NCI-H82 treated with DMSO at 0.1 percent for 48 hours (cell line): ENCODE measurements at regions not wholly inside any gene's neighbourhood (a gene's known extent, or its start where the extent isn't known, plus 50 kb on each side); places are given as distances from the start of the nearest gene placed in this dataset.

Experiments
- DNase-seq: peaks from one replicate; lab custom pipeline; 2025; ENCODE audit not compliant: unreplicated experiment; lab: John Stamatoyannopoulos, UW

- no peak for DNase-seq
Measured at GRCh38 chr12:114975640-114976310, 291.8 kb upstream of the TBX3 start.

- no peak for DNase-seq
Measured at GRCh38 chr12:114974826-114975639, 291.1 kb upstream of the TBX3 start.

- no peak for DNase-seq
Measured at GRCh38 chr12:114974333-114974732, 290.4 kb upstream of the TBX3 start.

- no peak for DNase-seq
Measured at GRCh38 chr12:114968727-114969126, 284.8 kb upstream of the TBX3 start.

- no peak for DNase-seq
Measured at GRCh38 chr12:114967151-114967550, 283.2 kb upstream of the TBX3 start.

GRCh38 chr12:114964841-114965240 is 280.9 kb upstream of the TBX3 start:
- DNase-seq: no peak

- DNase-seq: no peak
Measured at GRCh38 chr12:114963846-114964245, 279.9 kb upstream of the TBX3 start.

GRCh38 chr12:114961491-114961890 is 277.5 kb upstream of the TBX3 start:
- no peak for DNase-seq

GRCh38 chr12:114958538-114958937 is 274.6 kb upstream of the TBX3 start:
- DNase-seq: no peak

GRCh38 chr12:114957225-114957624 is 273.2 kb upstream of the TBX3 start:
- DNase-seq: no peak

GRCh38 chr12:114955414-114956014 is 271.5 kb upstream of the TBX3 start:
- no peak for DNase-seq

- no peak for DNase-seq
Measured at GRCh38 chr12:114954511-114955055, 270.6 kb upstream of the TBX3 start.

GRCh38 chr12:114952573-114953271 is 268.7 kb upstream of the TBX3 start:
- DNase-seq: no peak

- no peak for DNase-seq
Measured at GRCh38 chr12:114949058-114949820, 265.3 kb upstream of the TBX3 start.

- no peak for DNase-seq
Measured at GRCh38 chr12:114945351-114945750, 261.4 kb upstream of the TBX3 start.

GRCh38 chr12:114944736-114945135 is 260.8 kb upstream of the TBX3 start:
- DNase-seq: no peak

GRCh38 chr12:114943601-114944000 is 259.6 kb upstream of the TBX3 start:
- no peak for DNase-seq

GRCh38 chr12:114938487-114939210 is 254.7 kb upstream of the TBX3 start:
- DNase-seq: no peak

- DNase-seq: no peak
Measured at GRCh38 chr12:114936148-114937079, 252.4 kb upstream of the TBX3 start.
